ENCODE measurements at regions not wholly inside any gene's neighbourhood (a gene's known extent, or its start where the extent isn't known, plus 50 kb on each side); places are given as distances from the start of the nearest gene placed in this dataset.

DNA sequence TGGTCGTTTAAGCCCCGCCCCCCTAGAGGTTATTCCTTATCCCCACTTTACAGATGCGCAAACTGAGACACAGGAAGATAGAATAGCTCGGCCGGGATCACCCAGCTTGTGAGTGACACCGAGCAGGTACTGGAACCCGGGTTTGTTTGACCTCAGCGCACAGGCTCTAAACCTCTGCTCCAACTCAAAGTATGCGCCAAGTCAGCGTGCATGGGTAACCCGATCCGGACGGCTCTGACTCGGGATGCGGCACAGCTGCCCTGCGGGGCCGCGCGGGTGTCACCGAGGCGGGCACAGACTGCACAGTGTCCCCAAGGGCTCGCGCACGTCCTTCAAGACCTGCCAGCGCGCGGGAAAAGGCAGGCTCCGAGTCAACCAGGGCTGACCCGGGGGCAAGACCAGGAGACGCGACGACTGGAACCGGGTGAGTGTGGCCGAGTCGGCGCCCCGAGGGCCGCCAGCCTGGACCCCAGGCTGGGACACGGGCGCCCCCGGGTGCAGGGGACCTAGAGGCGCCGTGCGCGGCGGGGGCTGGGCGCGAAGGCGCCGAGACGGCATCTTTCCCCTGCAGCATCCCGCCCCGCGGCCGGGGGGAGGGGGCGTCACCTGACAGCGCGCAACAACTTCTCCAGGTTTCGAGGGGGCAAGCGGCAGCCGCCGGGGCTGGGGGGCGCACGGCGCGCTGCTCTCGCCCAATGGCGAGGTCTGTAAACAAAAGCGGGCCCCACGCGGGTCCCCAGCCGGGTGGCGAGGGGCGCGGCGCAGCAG, 101.9 kb upstream of the SOD1 start:
- TF ChIP-seq, protein P1, sequence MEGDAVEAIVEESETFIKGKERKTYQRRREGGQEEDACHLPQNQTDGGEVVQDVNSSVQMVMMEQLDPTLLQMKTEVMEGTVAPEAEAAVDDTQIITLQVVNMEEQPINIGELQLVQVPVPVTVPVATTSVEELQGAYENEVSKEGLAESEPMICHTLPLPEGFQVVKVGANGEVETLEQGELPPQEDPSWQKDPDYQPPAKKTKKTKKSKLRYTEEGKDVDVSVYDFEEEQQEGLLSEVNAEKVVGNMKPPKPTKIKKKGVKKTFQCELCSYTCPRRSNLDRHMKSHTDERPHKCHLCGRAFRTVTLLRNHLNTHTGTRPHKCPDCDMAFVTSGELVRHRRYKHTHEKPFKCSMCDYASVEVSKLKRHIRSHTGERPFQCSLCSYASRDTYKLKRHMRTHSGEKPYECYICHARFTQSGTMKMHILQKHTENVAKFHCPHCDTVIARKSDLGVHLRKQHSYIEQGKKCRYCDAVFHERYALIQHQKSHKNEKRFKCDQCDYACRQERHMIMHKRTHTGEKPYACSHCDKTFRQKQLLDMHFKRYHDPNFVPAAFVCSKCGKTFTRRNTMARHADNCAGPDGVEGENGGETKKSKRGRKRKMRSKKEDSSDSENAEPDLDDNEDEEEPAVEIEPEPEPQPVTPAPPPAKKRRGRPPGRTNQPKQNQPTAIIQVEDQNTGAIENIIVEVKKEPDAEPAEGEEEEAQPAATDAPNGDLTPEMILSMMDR (IDR thresholded peaks at IDR 0.05; ENCODE audit: low read depth, low read length, missing input control), result no peak
- TF ChIP-seq RAD21 (IDR thresholded peaks at IDR 0.05), result no peak
- TF ChIP-seq, protein P2, sequence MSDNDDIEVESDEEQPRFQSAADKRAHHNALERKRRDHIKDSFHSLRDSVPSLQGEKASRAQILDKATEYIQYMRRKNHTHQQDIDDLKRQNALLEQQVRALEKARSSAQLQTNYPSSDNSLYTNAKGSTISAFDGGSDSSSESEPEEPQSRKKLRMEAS (IDR thresholded peaks at IDR 0.05), result no peak
- TF ChIP-seq, protein P3, sequence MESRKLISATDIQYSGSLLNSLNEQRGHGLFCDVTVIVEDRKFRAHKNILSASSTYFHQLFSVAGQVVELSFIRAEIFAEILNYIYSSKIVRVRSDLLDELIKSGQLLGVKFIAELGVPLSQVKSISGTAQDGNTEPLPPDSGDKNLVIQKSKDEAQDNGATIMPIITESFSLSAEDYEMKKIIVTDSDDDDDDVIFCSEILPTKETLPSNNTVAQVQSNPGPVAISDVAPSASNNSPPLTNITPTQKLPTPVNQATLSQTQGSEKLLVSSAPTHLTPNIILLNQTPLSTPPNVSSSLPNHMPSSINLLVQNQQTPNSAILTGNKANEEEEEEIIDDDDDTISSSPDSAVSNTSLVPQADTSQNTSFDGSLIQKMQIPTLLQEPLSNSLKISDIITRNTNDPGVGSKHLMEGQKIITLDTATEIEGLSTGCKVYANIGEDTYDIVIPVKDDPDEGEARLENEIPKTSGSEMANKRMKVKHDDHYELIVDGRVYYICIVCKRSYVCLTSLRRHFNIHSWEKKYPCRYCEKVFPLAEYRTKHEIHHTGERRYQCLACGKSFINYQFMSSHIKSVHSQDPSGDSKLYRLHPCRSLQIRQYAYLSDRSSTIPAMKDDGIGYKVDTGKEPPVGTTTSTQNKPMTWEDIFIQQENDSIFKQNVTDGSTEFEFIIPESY (IDR thresholded peaks at IDR 0.05), result no peak
- TF ChIP-seq JUND (IDR thresholded peaks at IDR 0.05), result no peak
- TF ChIP-seq, protein P4, sequence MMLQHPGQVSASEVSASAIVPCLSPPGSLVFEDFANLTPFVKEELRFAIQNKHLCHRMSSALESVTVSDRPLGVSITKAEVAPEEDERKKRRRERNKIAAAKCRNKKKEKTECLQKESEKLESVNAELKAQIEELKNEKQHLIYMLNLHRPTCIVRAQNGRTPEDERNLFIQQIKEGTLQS (IDR thresholded peaks at IDR 0.05), result no peak
- no peak for TF ChIP-seq HNF4A (conservative IDR thresholded peaks at IDR 0.05)
- TF ChIP-seq SP1 (IDR thresholded peaks at IDR 0.05), result no peak
- TF ChIP-seq EGR1 (IDR thresholded peaks at IDR 0.05; ENCODE audit: low read depth in 2 of 2), result no peak
- no peak for TF ChIP-seq YY1 (IDR thresholded peaks at IDR 0.05)
- no peak for TF ChIP-seq TAF1 (conservative IDR thresholded peaks at IDR 0.05)
- no peak for TF ChIP-seq GABPA (IDR thresholded peaks at IDR 0.05 in 1 of 2, conservative IDR thresholded peaks at IDR 0.05 in 1 of 2)
- no peak for TF ChIP-seq HNF4G (IDR thresholded peaks at IDR 0.05)
- no peak for TF ChIP-seq FOXA1 (IDR thresholded peaks at IDR 0.05)

Measured in liver (tissue), 3 donors.